Endothelial cell (in vitro differentiated cells): ENCODE measurements at regions not wholly inside any gene's neighbourhood (a gene's known extent, or its start where the extent isn't known, plus 50 kb on each side); places are given as distances from the start of the nearest gene placed in this dataset.

Experiments used
- DNase-seq: peaks from one replicate; pipeline ENCODE4 v3.0.0; 2021; ENCODE audit warnings: low spot score
- H3K27ac Mint-ChIP-seq: one replicate; pipeline ENCODE4 v1.8.0; 2021; ENCODE audit warnings: mixed read lengths, inconsistent platforms; ENCODE audit not compliant: unreplicated experiment
- H3K27me3 Mint-ChIP-seq: one replicate; pipeline ENCODE4 v1.8.0; 2021; ENCODE audit warnings: mild to moderate bottlenecking, moderate library complexity, mixed read lengths, inconsistent platforms; ENCODE audit not compliant: unreplicated experiment
- H3K36me3 Mint-ChIP-seq: one replicate; pipeline ENCODE4 v1.8.0; 2021; ENCODE audit warnings: mild to moderate bottlenecking, low read depth, mixed read lengths, inconsistent platforms; ENCODE audit not compliant: unreplicated experiment
- H3K4me1 Mint-ChIP-seq: one replicate; pipeline ENCODE4 v1.8.0; 2021; ENCODE audit warnings: mild to moderate bottlenecking, mixed read lengths, inconsistent platforms; ENCODE audit not compliant: unreplicated experiment
- H3K4me3 Mint-ChIP-seq: one replicate; pipeline ENCODE4 v1.8.0; 2021; ENCODE audit warnings: mild to moderate bottlenecking, mixed read lengths, inconsistent platforms; ENCODE audit not compliant: unreplicated experiment
- H3K9me3 Mint-ChIP-seq: one replicate; pipeline ENCODE4 v1.8.0; 2021; ENCODE audit warnings: mixed read lengths, inconsistent platforms; ENCODE audit not compliant: unreplicated experiment
- TF ChIP-seq, protein P1 (sequence below): fragments of 200-600 bp; sonication (generic); IDR thresholded peaks from one replicate; pipeline ENCODE4 v1.5.0; 2021; ENCODE audit warnings: antibody characterized with exemption; ENCODE audit not compliant: unreplicated experiment

DNA sequence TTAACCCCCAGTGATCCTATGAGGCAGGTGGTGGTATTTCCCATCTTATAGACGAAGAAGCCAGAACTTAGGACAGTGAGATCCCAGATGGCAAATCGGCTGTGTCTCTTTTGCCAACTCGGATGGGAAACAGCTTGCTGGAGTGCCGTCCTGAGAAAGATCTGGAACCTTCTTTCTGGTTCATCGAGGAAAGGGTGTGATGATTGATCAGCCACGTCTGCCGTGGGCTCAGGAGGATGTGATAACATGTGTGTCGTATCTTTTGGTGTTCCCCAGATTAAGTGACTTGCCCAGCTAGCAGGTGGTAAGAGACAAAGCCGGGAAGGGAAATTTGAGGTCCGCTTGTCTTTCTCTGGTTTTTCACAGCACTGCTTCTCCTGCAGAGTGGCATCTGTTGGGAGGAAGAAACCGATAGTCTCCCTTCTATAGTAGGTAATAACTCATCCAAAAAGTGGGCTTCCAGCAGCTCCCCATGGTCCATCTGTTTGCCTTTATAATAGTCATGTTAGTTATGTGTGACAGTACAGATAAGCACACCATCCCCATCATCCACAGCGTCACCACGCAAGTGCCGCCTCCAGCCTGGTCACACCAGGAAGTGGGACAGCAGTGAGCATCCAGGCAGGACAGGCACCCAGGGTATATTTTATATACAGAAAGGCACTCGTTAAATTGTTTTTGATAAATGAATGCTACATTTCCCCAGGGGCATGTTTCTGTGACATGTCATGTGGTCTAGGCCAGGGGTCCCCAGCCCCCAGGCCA, 175.5 kb downstream of the KATNIP start:
- peaks cover 6% of the 10 kb centered on the region for H3K4me1 Mint-ChIP-seq
- H3K9me3 Mint-ChIP-seq = no peaks in the 10 kb centered on the region
- no peak overlapping the region for H3K4me3 Mint-ChIP-seq
- no peak overlapping the region for H3K27ac Mint-ChIP-seq
- no peak for DNase-seq
- peaks cover 48% of the 10 kb centered on the region for H3K36me3 Mint-ChIP-seq
- peaks cover 9% of the 10 kb centered on the region for H3K27me3 Mint-ChIP-seq
- TF ChIP-seq, protein P1, sequence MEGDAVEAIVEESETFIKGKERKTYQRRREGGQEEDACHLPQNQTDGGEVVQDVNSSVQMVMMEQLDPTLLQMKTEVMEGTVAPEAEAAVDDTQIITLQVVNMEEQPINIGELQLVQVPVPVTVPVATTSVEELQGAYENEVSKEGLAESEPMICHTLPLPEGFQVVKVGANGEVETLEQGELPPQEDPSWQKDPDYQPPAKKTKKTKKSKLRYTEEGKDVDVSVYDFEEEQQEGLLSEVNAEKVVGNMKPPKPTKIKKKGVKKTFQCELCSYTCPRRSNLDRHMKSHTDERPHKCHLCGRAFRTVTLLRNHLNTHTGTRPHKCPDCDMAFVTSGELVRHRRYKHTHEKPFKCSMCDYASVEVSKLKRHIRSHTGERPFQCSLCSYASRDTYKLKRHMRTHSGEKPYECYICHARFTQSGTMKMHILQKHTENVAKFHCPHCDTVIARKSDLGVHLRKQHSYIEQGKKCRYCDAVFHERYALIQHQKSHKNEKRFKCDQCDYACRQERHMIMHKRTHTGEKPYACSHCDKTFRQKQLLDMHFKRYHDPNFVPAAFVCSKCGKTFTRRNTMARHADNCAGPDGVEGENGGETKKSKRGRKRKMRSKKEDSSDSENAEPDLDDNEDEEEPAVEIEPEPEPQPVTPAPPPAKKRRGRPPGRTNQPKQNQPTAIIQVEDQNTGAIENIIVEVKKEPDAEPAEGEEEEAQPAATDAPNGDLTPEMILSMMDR = no peak

DNA sequence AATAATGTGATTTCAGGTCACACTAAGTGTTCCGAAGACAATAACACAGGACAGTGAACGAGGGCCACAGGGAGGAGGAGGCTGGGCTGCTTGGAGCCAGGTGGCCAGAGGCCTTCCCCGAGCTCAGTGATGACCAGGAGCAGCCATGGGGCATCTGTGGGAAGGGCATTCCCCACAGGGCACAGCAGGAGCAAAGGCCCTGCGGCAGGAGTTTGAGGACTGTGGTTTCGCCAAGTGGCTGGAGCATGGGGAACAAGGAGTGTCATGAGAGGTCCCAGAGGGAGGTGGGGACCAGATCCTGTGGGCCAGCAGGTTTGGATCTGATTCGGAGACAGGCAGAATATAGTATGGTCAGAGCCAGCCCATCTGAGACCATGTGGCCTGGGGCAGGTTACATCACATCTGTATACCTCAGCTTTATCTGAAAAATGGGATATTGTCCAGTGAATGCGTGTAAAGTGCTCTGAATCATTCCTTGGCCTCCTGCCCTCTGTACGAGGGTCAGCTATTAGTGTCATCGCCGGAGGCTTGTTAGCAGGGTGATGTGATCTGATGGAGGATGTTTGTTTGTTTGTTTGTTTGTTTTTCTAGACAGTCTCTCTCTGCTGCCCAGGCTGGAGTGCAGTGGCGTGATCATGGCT, 176.8 kb downstream of the KATNIP start:
- no peak for DNase-seq
- TF ChIP-seq, protein P1 = no peak
- Mint-ChIP-seq H3K4me1 (peaks cover 6% of the 10 kb centered on the region), H3K9me3 (no peaks in the 10 kb centered on the region), H3K4me3 (peak overlapping the region; percentile 37), H3K36me3 (peaks cover 47% of the 10 kb centered on the region), H3K27ac (no peak overlapping the region), H3K27me3 (peaks cover 9% of the 10 kb centered on the region)

- H3K36me3 Mint-ChIP-seq = peaks cover 40% of the 10 kb centered on the region
Observed at GRCh38 chr16:27727941-27728340, 178.0 kb downstream of the KATNIP start.

GRCh38 chr16:27728691-27729090, 178.7 kb downstream of the KATNIP start:
- DNase-seq = no peak
- H3K4me3 Mint-ChIP-seq = no peak overlapping the region
- peaks cover 40% of the 10 kb centered on the region for H3K36me3 Mint-ChIP-seq
- TF ChIP-seq, protein P1 = no peak
- no peak overlapping the region for H3K27ac Mint-ChIP-seq
- peaks cover 10% of the 10 kb centered on the region for H3K27me3 Mint-ChIP-seq
- peaks cover 6% of the 10 kb centered on the region for H3K4me1 Mint-ChIP-seq
- H3K9me3 Mint-ChIP-seq = no peaks in the 10 kb centered on the region

More at GRCh38 chr16:27727941-27728340, 178.0 kb downstream of the KATNIP start:
- Mint-ChIP-seq H3K27me3 (peaks cover 12% of the 10 kb centered on the region), H3K9me3 (no peaks in the 10 kb centered on the region), H3K4me3 (no peak overlapping the region), H3K27ac (no peak overlapping the region), H3K4me1 (peaks cover 6% of the 10 kb centered on the region)
- DNase-seq = no peak
- TF ChIP-seq, protein P1 = no peak
